IMR-90 (cell line): ENCODE measurements at regions not wholly inside any gene's neighbourhood (a gene's known extent, or its start where the extent isn't known, plus 50 kb on each side); places are given as distances from the start of the nearest gene placed in this dataset.

Experiments
- CTCF ChIP-seq: conservative IDR thresholded peaks from 2 replicates; pipeline ENCODE4 v1.5.1; 2012; ENCODE audit warnings: mild to moderate bottlenecking, low read depth, low read length, improper control_type of control experiment
- POLR2A ChIP-seq: IDR thresholded peaks from 2 replicates; pipeline ENCODE4 v1.6.1; 2012; ENCODE audit warnings: mild to moderate bottlenecking, low read depth, low read length
- RFX5 ChIP-seq: IDR thresholded peaks from 2 replicates; pipeline ENCODE4 v1.8.0; 2012; ENCODE audit warnings: low read depth, mild to moderate bottlenecking, low read length, moderate library complexity

GRCh38 chr6:50936277-50936681 lies 117.6 kb downstream of the TFAP2B start:
- TF ChIP-seq CTCF = no peak
- no peak for TF ChIP-seq RFX5
- no peak for TF ChIP-seq POLR2A
